Activated naive CD8-positive, alpha-beta T cell (primary cell): ENCODE measurements at regions not wholly inside any gene's neighbourhood (a gene's known extent, or its start where the extent isn't known, plus 50 kb on each side); places are given as distances from the start of the nearest gene placed in this dataset.

ENCODE experiments used
- H3K27ac Mint-ChIP-seq: one replicate; pipeline ENCODE4 v1.8.0; 2021; ENCODE audit warnings: mixed read lengths
- H3K27me3 Mint-ChIP-seq: one replicate; pipeline ENCODE4 v1.8.0; 2021; ENCODE audit warnings: mixed read lengths
- H3K36me3 Mint-ChIP-seq: one replicate; pipeline ENCODE4 v1.8.0; 2021; ENCODE audit warnings: mixed read lengths
- H3K4me1 Mint-ChIP-seq: one replicate; pipeline ENCODE4 v1.8.0; 2021; ENCODE audit warnings: low read depth, mixed read lengths
- H3K4me3 Mint-ChIP-seq: one replicate; pipeline ENCODE4 v1.8.0; 2021; ENCODE audit warnings: mild to moderate bottlenecking, mixed read lengths
- H3K9me3 Mint-ChIP-seq: one replicate; pipeline ENCODE4 v1.8.0; 2021; ENCODE audit warnings: low read depth, mixed read lengths

- Mint-ChIP-seq H3K4me3 (no peak overlapping the region), H3K4me1 (no peaks in the 10 kb centered on the region), H3K36me3 (no peaks in the 10 kb centered on the region), H3K27me3 (no peaks in the 10 kb centered on the region), H3K9me3 (peaks cover 9% of the 10 kb centered on the region), H3K27ac (no peak overlapping the region)
Measured at GRCh38 chr2:80706951-80707350, 402.4 kb upstream of the LRRTM1 start.

- Mint-ChIP-seq H3K36me3 (no peaks in the 10 kb centered on the region), H3K9me3 (peaks cover 9% of the 10 kb centered on the region), H3K4me3 (no peak overlapping the region), H3K27me3 (no peaks in the 10 kb centered on the region), H3K4me1 (no peaks in the 10 kb centered on the region), H3K27ac (no peak overlapping the region)
Measured at GRCh38 chr2:80706541-80706940, 402.0 kb upstream of the LRRTM1 start.

- Mint-ChIP-seq H3K9me3 (peaks cover 9% of the 10 kb centered on the region), H3K27me3 (no peaks in the 10 kb centered on the region), H3K4me3 (no peak overlapping the region)
Measured at GRCh38 chr2:80703532-80703931, 399.0 kb upstream of the LRRTM1 start.

GRCh38 chr2:80700961-80701360 is 396.4 kb upstream of the LRRTM1 start:
- no peaks in the 10 kb centered on the region for H3K27me3 Mint-ChIP-seq
- peaks cover 5% of the 10 kb centered on the region for H3K9me3 Mint-ChIP-seq
- no peak overlapping the region for H3K27ac Mint-ChIP-seq
- no peak overlapping the region for H3K4me3 Mint-ChIP-seq
- no peaks in the 10 kb centered on the region for H3K4me1 Mint-ChIP-seq
- H3K36me3 Mint-ChIP-seq: no peaks in the 10 kb centered on the region

More at GRCh38 chr2:80703532-80703931, 399.0 kb upstream of the LRRTM1 start:
- H3K4me1 Mint-ChIP-seq: no peaks in the 10 kb centered on the region
- H3K36me3 Mint-ChIP-seq: no peaks in the 10 kb centered on the region
- H3K27ac Mint-ChIP-seq: no peak overlapping the region
